GM18502 (cell line): ENCODE measurements at regions not wholly inside any gene's neighbourhood (a gene's known extent, or its start where the extent isn't known, plus 50 kb on each side); places are given as distances from the start of the nearest gene placed in this dataset.

Source experiments
- ATAC-seq: cut with Tn5 transposase; IDR thresholded peaks from one replicate; pipeline ENCODE4 v1.9.1; 2021; ENCODE audit warnings: mild to moderate bottlenecking; ENCODE audit not compliant: unreplicated experiment, poor library complexity

- ATAC-seq: no peak
Observed at GRCh38 chr12:30829876-30830275, 75.1 kb upstream of the CAPRIN2 start.

GRCh38 chr12:30828686-30829085 is 73.9 kb upstream of the CAPRIN2 start:
- ATAC-seq: no peak

- ATAC-seq: no peak
Observed at GRCh38 chr12:30827101-30828066, 72.6 kb upstream of the CAPRIN2 start.

GRCh38 chr12:30826276-30826675 is 71.5 kb upstream of the CAPRIN2 start:
- no peak for ATAC-seq

GRCh38 chr12:30825341-30825740 is 70.6 kb upstream of the CAPRIN2 start:
- no peak for ATAC-seq

- ATAC-seq: no peak
Observed at GRCh38 chr12:30824311-30824710, 69.6 kb upstream of the CAPRIN2 start.

GRCh38 chr12:30823764-30824163 is 69.0 kb upstream of the CAPRIN2 start:
- no peak for ATAC-seq

GRCh38 chr12:30823156-30823699 is 68.5 kb upstream of the CAPRIN2 start:
- peak; percentile 61 for ATAC-seq

GRCh38 chr12:30822385-30823155 is 67.8 kb upstream of the CAPRIN2 start:
- ATAC-seq: peak; percentile 64

GRCh38 chr12:30820406-30820946 is 65.7 kb upstream of the CAPRIN2 start:
- no peak for ATAC-seq

GRCh38 chr12:30818562-30818961 is 63.8 kb upstream of the CAPRIN2 start:
- no peak for ATAC-seq

GRCh38 chr12:30816742-30817465 is 62.2 kb upstream of the CAPRIN2 start:
- ATAC-seq: no peak

- ATAC-seq: no peak
Observed at GRCh38 chr12:30814295-30814655, 59.5 kb upstream of the CAPRIN2 start.

- ATAC-seq: no peak
Observed at GRCh38 chr12:30813525-30814294, 59.0 kb upstream of the CAPRIN2 start.

- no peak for ATAC-seq
Observed at GRCh38 chr12:30811966-30812365, 57.2 kb upstream of the CAPRIN2 start.

- ATAC-seq: no peak
Observed at GRCh38 chr12:30810918-30811317, 56.2 kb upstream of the CAPRIN2 start.

- ATAC-seq: no peak
Observed at GRCh38 chr12:30807695-30808034, 52.9 kb upstream of the CAPRIN2 start.

- no peak for ATAC-seq
Observed at GRCh38 chr12:30806989-30807694, 52.4 kb upstream of the CAPRIN2 start.

- ATAC-seq: no peak
Observed at GRCh38 chr12:30805959-30806358, 51.2 kb upstream of the CAPRIN2 start.
